ENCODE measurements at regions not wholly inside any gene's neighbourhood (a gene's known extent, or its start where the extent isn't known, plus 50 kb on each side); places are given as distances from the start of the nearest gene placed in this dataset.

- Histone ChIP-seq H2AFZ (ENCODE audit: control insufficient read depth, low read length) (no peak overlapping the region), H3K9me1 (ENCODE audit: control insufficient read depth, extremely low read depth, insufficient read depth, low read length) (no peaks in the 10 kb centered on the region), H3K4me2 (ENCODE audit: control insufficient read depth, extremely low read depth, insufficient read depth, low read depth, low read length) (no peak overlapping the region), H4K20me1 (ENCODE audit: control insufficient read depth, extremely low read depth, insufficient read depth, low read length) (no peaks in the 10 kb centered on the region), H3K9ac (ENCODE audit: control insufficient read depth, extremely low read depth, insufficient read depth, low read length) (no peak overlapping the region), H3K9me3 (ENCODE audit: control insufficient read depth, low read depth, low read length) (no peaks in the 10 kb centered on the region), H3K36me3 (ENCODE audit: control insufficient read depth in 2 of 2, extremely low read depth in 1 of 2, insufficient read depth in 2 of 2, low read length in 2 of 2) (no peaks in the 10 kb centered on the region), H3K27me3 (ENCODE audit: control insufficient read depth, extremely low read depth, insufficient read depth, low read length) (no peaks in the 10 kb centered on the region), H3K27ac (ENCODE audit: control insufficient read depth, insufficient read depth, low read length) (no peak overlapping the region), H3K79me2 (ENCODE audit: control insufficient read depth, insufficient read depth, low read length) (no peaks in the 10 kb centered on the region), H3K4me3 (ENCODE audit: control insufficient read depth in 2 of 3, extremely low read depth in 1 of 3, insufficient read depth in 2 of 3, low read depth in 1 of 3, low read length in 3 of 3) (no peak overlapping the region), H3K4me1 (ENCODE audit: control insufficient read depth, extremely low read depth, insufficient read depth, low read length) (no peaks in the 10 kb centered on the region)
- TF ChIP-seq EZH2 (IDR thresholded peaks at IDR 0.05; ENCODE audit: low read length) (no peak), CTCF (optimal IDR thresholded peaks at IDR 0.05 in 1 of 3, IDR thresholded peaks at IDR 0.05 in 1 of 3, conservative IDR thresholded peaks at IDR 0.05 in 1 of 3; ENCODE audit: extremely low read depth in 1 of 3, insufficient read depth in 2 of 3, low read length in 3 of 3) (no peak)
- DNase-seq (ENCODE audit: low read depth, low spot score) (no peak), FAIRE-seq (no peak)
- dilution Hi-C loops (cut with MboI; ENCODE audit: extremely low pct_ligation_motif_present, low sequenced_read_pairs) = no loop called here
These were observed 482.4 kb upstream of the NR2F2 start for GRCh38 chr15:95848126-95848525.

- Histone ChIP-seq H2AFZ (ENCODE audit: control insufficient read depth, low read length) (no peak overlapping the region), H3K79me2 (ENCODE audit: control insufficient read depth, insufficient read depth, low read length) (no peaks in the 10 kb centered on the region), H3K9me1 (ENCODE audit: control insufficient read depth, extremely low read depth, insufficient read depth, low read length) (no peaks in the 10 kb centered on the region), H4K20me1 (ENCODE audit: control insufficient read depth, extremely low read depth, insufficient read depth, low read length) (no peaks in the 10 kb centered on the region), H3K4me2 (ENCODE audit: control insufficient read depth, extremely low read depth, insufficient read depth, low read depth, low read length) (no peak overlapping the region), H3K9ac (ENCODE audit: control insufficient read depth, extremely low read depth, insufficient read depth, low read length) (no peak overlapping the region), H3K9me3 (ENCODE audit: control insufficient read depth, low read depth, low read length) (no peaks in the 10 kb centered on the region), H3K27me3 (ENCODE audit: control insufficient read depth, extremely low read depth, insufficient read depth, low read length) (no peaks in the 10 kb centered on the region), H3K4me1 (ENCODE audit: control insufficient read depth, extremely low read depth, insufficient read depth, low read length) (no peaks in the 10 kb centered on the region), H3K27ac (ENCODE audit: control insufficient read depth, insufficient read depth, low read length) (no peak overlapping the region), H3K4me3 (ENCODE audit: control insufficient read depth in 2 of 3, extremely low read depth in 1 of 3, insufficient read depth in 2 of 3, low read depth in 1 of 3, low read length in 3 of 3) (no peak overlapping the region), H3K36me3 (ENCODE audit: control insufficient read depth in 2 of 2, extremely low read depth in 1 of 2, insufficient read depth in 2 of 2, low read length in 2 of 2) (no peaks in the 10 kb centered on the region)
- dilution Hi-C loops (cut with MboI; ENCODE audit: extremely low pct_ligation_motif_present, low sequenced_read_pairs) = no loop called here
- FAIRE-seq (no peak), DNase-seq (ENCODE audit: low read depth, low spot score) (no peak)
- peak in 1 of 3 experiments; percentile 2 for TF ChIP-seq CTCF (optimal IDR thresholded peaks at IDR 0.05 in 1 of 3, IDR thresholded peaks at IDR 0.05 in 1 of 3, conservative IDR thresholded peaks at IDR 0.05 in 1 of 3; ENCODE audit: extremely low read depth in 1 of 3, insufficient read depth in 2 of 3, low read length in 3 of 3)
- TF ChIP-seq EZH2 (IDR thresholded peaks at IDR 0.05; ENCODE audit: low read length) = no peak
These were observed 479.7 kb upstream of the NR2F2 start for GRCh38 chr15:95850837-95851236.

Measured in keratinocyte (primary cell).